IPS-NIHi7 (cell line): ENCODE measurements at regions not wholly inside any gene's neighbourhood (a gene's known extent, or its start where the extent isn't known, plus 50 kb on each side); places are given as distances from the start of the nearest gene placed in this dataset.
"Not testable (repeated sequence)": the region's sequence is repeated elsewhere in the genome, so short reads cannot be mapped to it uniquely, and the experiment has no call there.

Experiments used
- DNase-seq: peaks from one replicate; pipeline ENCODE4 v3.0.0; 2012; ENCODE audit warnings: mixed read lengths; ENCODE audit errors: extremely low spot score

- DNase-seq: no peak
Observed at GRCh38 chr9:82052081-82052480, 63.5 kb downstream of the SPATA31D1 start.

- no peak for DNase-seq
Observed at GRCh38 chr9:82054264-82055015, 65.9 kb downstream of the SPATA31D1 start.

GRCh38 chr9:82057805-82058204 lies 69.2 kb downstream of the SPATA31D1 start:
- no peak for DNase-seq

GRCh38 chr9:82061801-82062200 lies 73.2 kb downstream of the SPATA31D1 start:
- not testable (repeated sequence) for DNase-seq

- no peak for DNase-seq
Observed at GRCh38 chr9:82062245-82062644, 73.7 kb downstream of the SPATA31D1 start.

- DNase-seq: no peak
Observed at GRCh38 chr9:82073551-82074543, 85.3 kb downstream of the SPATA31D1 start.

GRCh38 chr9:82080265-82080664 lies 91.7 kb downstream of the SPATA31D1 start:
- no peak for DNase-seq

- no peak for DNase-seq
Observed at GRCh38 chr9:82081496-82081895, 92.9 kb downstream of the SPATA31D1 start.

- peak; percentile 23 for DNase-seq
Observed at GRCh38 chr9:82082563-82082962, 94.0 kb downstream of the SPATA31D1 start.

GRCh38 chr9:82088591-82088990 lies 100.0 kb downstream of the SPATA31D1 start:
- no peak for DNase-seq

GRCh38 chr9:82090046-82090445 lies 101.5 kb downstream of the SPATA31D1 start:
- DNase-seq: no peak

GRCh38 chr9:82091100-82091499 lies 102.5 kb downstream of the SPATA31D1 start:
- DNase-seq: no peak

- no peak for DNase-seq
Observed at GRCh38 chr9:82091610-82092009, 103.0 kb downstream of the SPATA31D1 start.

GRCh38 chr9:82101475-82101874 lies 112.9 kb downstream of the SPATA31D1 start:
- peak; percentile 28 for DNase-seq

GRCh38 chr9:82104252-82104651 lies 115.7 kb downstream of the SPATA31D1 start:
- DNase-seq: no peak

- DNase-seq: peak; percentile 32
Observed at GRCh38 chr9:82105729-82106128, 117.2 kb downstream of the SPATA31D1 start.

- no peak for DNase-seq
Observed at GRCh38 chr9:82106536-82106935, 118.0 kb downstream of the SPATA31D1 start.

GRCh38 chr9:82108474-82108873 lies 119.9 kb downstream of the SPATA31D1 start:
- DNase-seq: no peak

- no peak for DNase-seq
Observed at GRCh38 chr9:82108941-82109340, 120.4 kb downstream of the SPATA31D1 start.

GRCh38 chr9:82109626-82110025 lies 121.1 kb downstream of the SPATA31D1 start:
- no peak for DNase-seq

- no peak for DNase-seq
Observed at GRCh38 chr9:82110881-82111280, 122.3 kb downstream of the SPATA31D1 start.

- DNase-seq: no peak
Observed at GRCh38 chr9:82115331-82115730, 126.8 kb downstream of the SPATA31D1 start.

GRCh38 chr9:82115900-82116299 lies 127.3 kb downstream of the SPATA31D1 start:
- DNase-seq: no peak
